GM18861 (cell line): ENCODE measurements at regions not wholly inside any gene's neighbourhood (a gene's known extent, or its start where the extent isn't known, plus 50 kb on each side); places are given as distances from the start of the nearest gene placed in this dataset.
"Not testable (repeated sequence)": the region's sequence is repeated elsewhere in the genome, so short reads cannot be mapped to it uniquely, and the experiment has no call there.

ENCODE experiments used
- ATAC-seq: cut with Tn5 transposase; IDR thresholded peaks from one replicate; pipeline ENCODE4 v1.9.1; 2021; ENCODE audit not compliant: unreplicated experiment

- not testable (repeated sequence) for ATAC-seq
Measured at GRCh38 chr9:95680306-95680705, 163.5 kb upstream of the PTCH1 start.

DNA sequence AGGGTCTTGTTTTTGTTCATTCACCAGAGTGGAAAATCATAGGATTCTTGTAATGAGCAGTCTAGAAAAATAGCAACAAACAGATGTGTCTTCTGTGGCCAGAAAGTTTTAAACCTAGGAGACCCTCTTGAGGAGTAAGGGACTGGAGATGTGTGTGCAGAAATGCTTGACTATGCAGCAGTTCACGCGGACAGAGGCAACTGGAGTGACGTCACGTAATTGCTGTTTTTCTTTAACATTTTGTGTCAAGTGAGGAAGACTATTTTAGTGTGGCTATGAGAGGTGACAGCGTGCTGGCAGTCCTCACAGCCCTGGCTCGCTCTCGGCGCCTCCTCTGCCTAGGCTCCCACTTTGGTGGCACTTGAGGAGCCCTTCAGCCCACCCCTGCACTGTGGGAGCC, 163.1 kb upstream of the PTCH1 start:
- ATAC-seq = no peak

DNA sequence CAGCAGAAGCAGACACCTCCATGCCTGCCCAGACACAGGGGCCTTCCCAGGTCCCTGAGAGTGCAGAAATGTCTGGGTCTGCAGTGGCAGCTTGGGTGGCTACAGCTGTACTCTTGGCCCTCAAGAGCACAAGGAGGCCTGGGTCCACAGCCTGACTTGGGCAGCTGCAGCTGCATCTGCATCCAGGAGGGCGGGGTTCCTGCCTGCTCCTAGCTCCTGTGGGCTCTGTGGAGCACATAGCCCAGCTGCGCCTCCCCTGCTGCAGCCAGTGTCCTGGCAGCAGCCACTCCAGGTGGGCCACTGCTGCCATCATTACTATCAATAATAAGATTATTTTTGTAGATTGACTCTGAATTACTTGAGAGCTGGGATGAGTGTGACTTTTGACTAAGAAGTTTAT, 162.0 kb upstream of the PTCH1 start:
- no peak for ATAC-seq

DNA sequence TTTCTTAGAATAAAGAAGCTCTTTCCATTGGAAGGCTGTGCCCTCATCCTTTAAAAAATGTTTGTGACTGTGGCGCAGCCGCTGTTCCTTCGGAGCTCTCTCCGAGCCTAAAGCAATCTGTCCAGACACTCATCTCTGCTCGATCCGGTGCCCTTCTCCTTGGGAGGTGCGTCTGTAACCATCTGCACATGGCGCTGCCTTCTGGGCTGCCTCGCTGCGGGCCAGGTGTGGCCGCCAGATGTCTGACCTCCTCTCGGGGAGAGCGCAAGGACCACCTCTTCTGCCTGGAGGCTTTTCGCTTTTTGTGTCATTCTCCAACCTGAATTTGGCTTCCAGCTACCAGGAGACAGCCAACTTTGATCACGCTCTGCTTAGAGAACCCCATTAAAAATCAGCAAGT, 153.4 kb upstream of the PTCH1 start:
- ATAC-seq = no peak

- no peak for ATAC-seq
Measured at GRCh38 chr9:95669253-95669652, 152.5 kb upstream of the PTCH1 start.

GRCh38 chr9:95667789-95668188, 151.0 kb upstream of the PTCH1 start:
- no peak for ATAC-seq

- ATAC-seq = no peak
Measured at GRCh38 chr9:95666785-95667155, 150.0 kb upstream of the PTCH1 start.

DNA sequence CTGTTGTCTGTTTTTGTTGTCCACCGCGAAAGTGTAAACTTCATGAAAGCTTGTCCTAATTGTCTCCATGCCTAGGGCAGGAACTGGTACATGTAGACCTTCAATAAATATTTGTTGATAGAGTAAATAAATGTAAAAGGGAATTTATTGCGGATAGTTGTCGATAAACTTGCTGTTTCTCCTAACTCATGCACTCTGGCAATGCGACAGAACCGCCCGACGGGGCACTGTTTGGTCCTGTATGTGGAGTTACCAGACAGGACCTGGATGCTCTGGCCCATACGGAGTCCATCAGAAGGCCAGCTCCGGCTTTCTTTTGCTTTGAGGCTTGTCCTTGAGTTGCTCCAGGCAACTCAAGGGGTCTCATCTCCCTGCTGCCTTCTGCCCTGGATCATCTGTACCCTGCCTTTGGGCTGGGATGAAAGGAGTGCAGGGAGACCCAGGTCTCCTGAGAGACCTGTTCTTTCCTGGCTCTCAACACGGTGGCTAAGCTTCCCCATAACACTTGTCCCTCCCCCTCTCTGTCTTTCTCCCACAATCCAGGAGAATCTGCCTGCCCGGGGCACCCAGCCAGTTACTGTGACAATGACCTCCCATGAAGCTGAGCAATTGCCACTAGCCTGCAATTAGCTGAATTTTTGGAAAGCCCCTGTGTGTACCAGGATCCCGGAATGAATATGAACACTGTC, 149.5 kb upstream of the PTCH1 start:
- no peak for ATAC-seq

- no peak for ATAC-seq
Measured at GRCh38 chr9:95653246-95653645, 136.5 kb upstream of the PTCH1 start.

DNA sequence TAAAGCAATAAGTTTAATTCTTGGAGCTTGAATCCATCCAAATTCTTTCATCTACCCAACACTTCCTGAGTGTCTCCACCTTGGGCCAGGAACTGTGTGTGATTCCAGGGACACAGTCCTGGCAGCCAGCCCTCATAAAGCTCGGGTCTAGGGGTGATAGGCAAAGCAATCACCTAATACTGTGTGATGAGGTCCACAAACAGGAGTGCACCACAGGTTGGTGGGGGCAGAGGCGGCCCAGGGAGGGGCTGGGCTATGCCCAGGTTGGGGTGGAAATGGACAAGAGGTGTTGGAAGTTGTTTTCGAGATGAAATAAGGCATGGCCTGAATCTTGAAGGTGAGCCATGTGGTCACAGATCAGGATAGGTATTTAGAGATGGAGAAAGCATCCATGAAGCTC, 133.9 kb upstream of the PTCH1 start:
- no peak for ATAC-seq

DNA sequence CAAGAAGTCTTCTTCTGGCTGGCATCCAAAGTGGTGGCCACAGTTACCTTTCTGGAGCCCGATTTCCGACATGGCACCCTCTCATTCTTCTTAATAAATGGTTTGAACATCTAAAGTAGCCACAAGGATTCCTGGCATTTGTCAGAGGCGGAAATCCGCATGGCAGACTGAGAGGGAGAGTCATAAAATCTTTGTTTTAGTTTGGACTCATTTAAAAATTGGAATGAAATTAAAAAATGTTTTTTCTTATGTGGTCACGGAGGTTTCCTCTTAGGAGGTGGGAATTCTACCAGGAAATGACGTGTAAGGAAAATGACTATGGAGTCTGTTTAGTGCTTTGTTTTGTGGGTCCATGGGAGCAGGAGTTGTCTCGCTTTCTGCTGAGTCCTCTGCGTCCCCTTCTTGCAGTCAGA, 133.0 kb upstream of the PTCH1 start:
- ATAC-seq = no peak

DNA sequence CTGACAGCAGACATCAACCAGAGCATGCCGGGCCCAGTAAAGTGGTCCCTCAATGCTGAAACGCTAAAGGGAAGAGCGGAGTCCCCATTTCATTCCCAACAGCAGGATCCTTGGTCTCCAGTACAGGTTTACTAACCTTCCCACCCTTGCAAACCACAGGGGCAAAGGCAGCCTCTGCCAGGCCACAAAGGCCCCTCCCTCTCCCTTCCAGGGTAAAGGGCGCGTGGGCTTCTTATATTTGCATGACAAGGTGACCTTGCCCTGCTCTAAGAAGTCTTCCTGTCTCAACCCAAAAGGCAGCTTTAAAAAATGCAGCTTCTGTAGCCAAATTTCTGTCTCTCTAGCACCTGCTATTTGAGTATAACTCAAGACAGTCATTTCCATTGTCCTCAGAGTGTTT, 131.5 kb upstream of the PTCH1 start:
- ATAC-seq = no peak

DNA sequence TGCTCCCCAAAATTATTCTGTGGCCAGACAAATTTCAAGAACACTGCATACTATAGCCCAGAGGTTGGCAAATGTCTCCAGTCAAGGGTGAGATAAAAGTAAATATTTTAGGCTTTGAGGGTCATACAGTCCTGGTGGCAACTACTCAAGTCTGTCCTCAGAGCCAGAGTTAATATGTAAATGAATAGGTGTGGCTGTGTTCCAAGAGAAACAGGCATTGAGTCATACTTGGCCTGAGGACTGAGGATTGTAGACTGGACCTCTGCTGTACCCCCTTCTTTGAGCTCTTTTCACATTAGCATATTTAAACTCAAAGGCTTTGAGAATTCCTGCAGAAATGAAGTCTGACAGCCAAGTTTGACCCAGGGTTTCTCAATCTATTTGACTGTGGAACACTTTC, 129.2 kb upstream of the PTCH1 start:
- ATAC-seq = no peak

GRCh38 chr9:95645579-95645978, 128.8 kb upstream of the PTCH1 start:
- no peak for ATAC-seq

DNA sequence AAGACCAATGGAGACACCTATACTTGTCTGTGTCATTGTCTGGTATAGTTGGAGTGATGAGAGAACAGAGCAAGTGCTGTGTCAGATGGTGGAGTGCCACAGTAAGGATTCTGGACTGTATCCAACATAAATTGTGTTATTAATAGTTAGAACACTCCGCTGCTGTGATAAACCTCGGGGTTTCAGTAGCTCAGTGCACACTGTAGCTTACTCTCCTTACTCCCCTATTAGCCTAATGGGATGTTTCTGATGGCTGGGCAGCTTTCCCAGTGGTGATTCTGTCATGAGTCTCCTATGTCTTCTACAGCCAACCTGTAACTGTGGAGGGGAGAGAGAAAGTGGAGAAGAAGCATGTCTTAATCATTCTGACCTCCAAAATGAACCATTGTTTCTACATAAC, 127.6 kb upstream of the PTCH1 start:
- no peak for ATAC-seq

- no peak for ATAC-seq
Measured at GRCh38 chr9:95643619-95644018, 126.8 kb upstream of the PTCH1 start.

- no peak for ATAC-seq
Measured at GRCh38 chr9:95642189-95642588, 125.4 kb upstream of the PTCH1 start.

GRCh38 chr9:95641586-95641985, 124.8 kb upstream of the PTCH1 start:
- ATAC-seq = no peak

- ATAC-seq = no peak
Measured at GRCh38 chr9:95640336-95640735, 123.6 kb upstream of the PTCH1 start.

GRCh38 chr9:95635986-95636671, 119.4 kb upstream of the PTCH1 start:
- ATAC-seq = no peak

DNA sequence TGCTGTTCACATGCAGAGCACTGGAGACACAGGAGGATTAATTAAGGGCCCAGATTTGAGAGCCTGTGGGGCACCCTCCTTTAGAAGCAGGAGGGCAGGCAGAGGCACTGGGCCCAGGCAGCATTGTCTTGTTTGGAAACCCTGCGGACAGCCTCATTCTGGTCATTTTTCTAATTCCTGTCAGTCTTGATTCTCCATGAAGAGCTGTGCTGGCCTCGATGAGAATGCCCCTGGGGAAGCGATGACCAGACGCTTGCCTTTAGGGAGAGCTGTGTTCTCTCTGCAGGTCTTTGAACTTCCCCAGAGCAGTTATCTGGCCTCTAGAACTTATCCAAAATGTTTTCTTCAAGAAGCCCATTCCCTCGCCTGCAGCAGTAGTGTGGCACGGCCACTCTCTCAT, 117.8 kb upstream of the PTCH1 start:
- no peak for ATAC-seq

DNA sequence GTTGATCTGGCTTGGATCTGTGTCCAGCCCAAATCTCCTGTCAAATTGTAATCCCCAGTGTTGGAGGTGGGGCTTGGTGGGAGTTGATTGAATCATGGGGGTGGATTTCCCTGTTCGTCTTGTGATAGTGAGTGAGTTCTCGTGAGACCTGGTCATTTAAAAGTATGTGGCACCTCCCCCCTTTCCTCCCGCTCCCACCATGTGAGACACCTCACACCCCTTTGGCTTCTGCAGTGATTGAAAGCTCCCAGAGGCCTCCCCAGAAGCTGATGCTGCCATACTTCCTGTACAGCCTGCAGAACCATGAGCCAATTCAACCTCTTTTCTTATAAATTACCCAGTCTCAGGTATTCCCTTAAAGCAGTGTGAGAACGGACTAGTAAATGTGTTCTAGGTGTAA, 117.3 kb upstream of the PTCH1 start:
- no peak for ATAC-seq

DNA sequence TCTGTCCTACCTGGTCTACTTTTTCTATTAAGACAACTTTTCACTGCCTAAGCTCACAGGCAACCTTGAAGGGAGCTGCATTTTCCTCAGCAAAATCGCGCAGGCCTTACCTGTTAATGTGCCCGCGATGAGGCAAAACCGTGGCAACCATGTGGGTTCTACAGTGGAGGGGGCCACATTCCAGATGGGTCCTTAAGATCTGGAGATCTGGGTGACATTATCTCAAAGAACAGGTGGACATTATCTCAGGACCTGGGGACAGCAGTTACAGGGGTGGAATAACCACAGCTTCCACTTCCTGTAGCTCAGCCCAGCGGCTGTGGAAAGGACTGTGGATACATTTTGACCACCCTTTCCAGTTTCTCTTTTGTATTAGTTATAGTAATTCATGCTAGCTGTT, 112.8 kb upstream of the PTCH1 start:
- no peak for ATAC-seq
